K562 (cell line): ENCODE measurements at regions not wholly inside any gene's neighbourhood (a gene's known extent, or its start where the extent isn't known, plus 50 kb on each side); places are given as distances from the start of the nearest gene placed in this dataset.

Source experiments
- ATAC-seq: fragments of 200-7000 bp; cut with Tn5 transposase; 3 replicates; pipeline ENCODE4 v1.9.1; 2020; ENCODE audit warnings: moderate library complexity
- BruUV-seq: library from RNA; stranded (reverse); fragments of 400-500 nt; replicated peaks from 2 replicates; lab custom pipeline; 2021; lab: Mats Ljungman, UMichigan
- CTCF ChIA-PET: fragments of 300-600 bp; formaldehyde crosslinking; extraction: SDS; loops from one replicate; lab custom pipeline; 2021; ENCODE audit warnings: low intra/inter-chr PET ratio; lab: Yijun Ruan, JAX
- POLR2A ChIA-PET: fragments of 300-600, 350-650 bp; sonication (Branson Sonifier 250); formaldehyde crosslinking; extraction: SDS; loops from one replicate; lab custom pipeline; 2021; ENCODE audit warnings: antibody characterized with exemption, inconsistent platforms; lab: Yijun Ruan, JAX
- DNase-seq, 4 experiments: peaks; one replicate each; pipeline versions ENCODE4 v3.0.0 to v3.0.0-alpha.2; 2011 to 2018; ENCODE audit warnings: low spot score in 3 of 4, mixed read lengths in 3 of 4; ENCODE audit errors: extremely low read depth in 1 of 4
- FAIRE-seq: peaks from 2 replicates; lab custom pipeline; 2011; peaks lifted over from hg19 to GRCh38; lab: Jason Lieb, UNC
- H2AFZ ChIP-seq: 2 replicates; pipeline ENCODE4 v1.6.0; 2011; ENCODE audit warnings: low read depth, low read length, control low read depth, inconsistent platforms
- H3K27ac ChIP-seq: fragments of 200-600 bp; 3 replicates; pipeline ENCODE4 v1.8.0; 2011; ENCODE audit warnings: low read depth, mild to moderate bottlenecking, control low read depth, inconsistent platforms, low read length, moderate library complexity, mixed read lengths; ENCODE audit errors: extremely low read depth
- H3K27me3 ChIP-seq, 2 experiments: fragments of 300-600 bp in 1 of 2; 2 replicates in 1 of 2; 3 replicates in 1 of 2; pipeline versions ENCODE4 v1.6.0 to v1.8.0; 2011; ENCODE audit warnings: inconsistent platforms in 2 of 2, low read length in 2 of 2, mild to moderate bottlenecking in 1 of 2, mixed read lengths in 1 of 2, moderate library complexity in 1 of 2; ENCODE audit not compliant: control insufficient read depth in 2 of 2, insufficient read depth in 2 of 2
- H3K36me3 ChIP-seq: fragments of 300-600 bp; 3 replicates; pipeline ENCODE4 v1.8.0; 2011; ENCODE audit warnings: mild to moderate bottlenecking, low read length, inconsistent platforms; ENCODE audit not compliant: control insufficient read depth, insufficient read depth
- H3K4me1 ChIP-seq, 2 experiments: fragments of 200-600 bp in 1 of 2; replicated peaks in 1 of 2; 2 replicates in 1 of 2; 3 replicates in 1 of 2; pipeline versions ENCODE4 v1.5.1 to v1.8.0; 2011; ENCODE audit warnings: inconsistent platforms in 2 of 2, low read length in 2 of 2, mild to moderate bottlenecking in 1 of 2, mixed read lengths in 1 of 2, moderate library complexity in 1 of 2; ENCODE audit not compliant: control insufficient read depth in 2 of 2, insufficient read depth in 2 of 2
- H3K4me2 ChIP-seq: 2 replicates; pipeline ENCODE4 v1.6.1; 2011; ENCODE audit warnings: low read length, control low read depth, inconsistent platforms, mixed read lengths; ENCODE audit not compliant: insufficient read depth
- H3K4me3 ChIP-seq: fragments of 200-600 bp; sonication (generic), shearing (Covaris generic); 2 replicates; pipeline ENCODE4 v1.5.1; 2016; ENCODE audit warnings: control low read depth, inconsistent platforms
- H3K79me2 ChIP-seq: fragments of 200-600 bp; 3 replicates; pipeline ENCODE4 v1.8.0; 2011; ENCODE audit warnings: low read length, inconsistent platforms; ENCODE audit not compliant: control insufficient read depth, insufficient read depth
- H3K9ac ChIP-seq, 2 experiments: 2 replicates each; pipeline versions ENCODE4 v1.6.0 to v1.6.1; 2011; ENCODE audit warnings: low read depth in 2 of 2, low read length in 2 of 2, control low read depth in 1 of 2, inconsistent platforms in 1 of 2, mild to moderate bottlenecking in 1 of 2, mixed read lengths in 1 of 2; ENCODE audit not compliant: insufficient read depth in 1 of 2
- H3K9me1 ChIP-seq: one replicate; pipeline ENCODE4 v1.6.0; 2011; ENCODE audit warnings: inconsistent platforms, mild to moderate bottlenecking, low read length, moderate library complexity; ENCODE audit not compliant: control insufficient read depth, insufficient read depth
- H3K9me3 ChIP-seq: replicated peaks from 2 replicates; pipeline ENCODE4 v1.5.1; 2011; ENCODE audit warnings: low read depth, low read length, inconsistent platforms; ENCODE audit not compliant: control insufficient read depth, insufficient read depth
- H4K20me1 ChIP-seq: replicated peaks from 2 replicates; pipeline ENCODE4 v1.6.1; 2011; ENCODE audit warnings: low read length, inconsistent platforms, mixed read lengths; ENCODE audit not compliant: control insufficient read depth, insufficient read depth
- ASH1L ChIP-seq: fragments of 450-650 bp; IDR thresholded peaks from 2 replicates; pipeline ENCODE4 v1.6.1; 2018; ENCODE audit warnings: borderline replicate concordance, mild to moderate bottlenecking, low read depth; ENCODE audit not compliant: partially characterized antibody
- BDP1 ChIP-seq: IDR thresholded peaks from 3 replicates; pipeline ENCODE4 v1.6.1; 2011; ENCODE audit not compliant: insufficient read length, insufficient read depth
- COPS2 ChIP-seq: fragments of 450-650 bp; conservative IDR thresholded peaks from 2 replicates; pipeline ENCODE4 v1.6.1; 2016; ENCODE audit warnings: mild to moderate bottlenecking, moderate library complexity
- L3MBTL2 ChIP-seq: fragments of 450-650 bp; IDR thresholded peaks from 2 replicates; pipeline ENCODE4 v1.6.1; 2016; ENCODE audit warnings: mild to moderate bottlenecking, moderate library complexity
- MBD1 ChIP-seq: fragments of 250-450 bp; sonication (Bioruptor Pico); IDR thresholded peaks from 2 replicates; pipeline ENCODE4 v1.8.0; 2022; ENCODE audit warnings: inconsistent platforms
- MCM2 ChIP-seq: fragments of 450-650 bp; IDR thresholded peaks from 2 replicates; pipeline ENCODE4 v1.6.1; 2017; ENCODE audit warnings: low read depth, mild to moderate bottlenecking
- NELFE ChIP-seq: IDR thresholded peaks from 2 replicates; pipeline ENCODE4 v1.6.1; 2011; ENCODE audit warnings: mild to moderate bottlenecking; ENCODE audit not compliant: insufficient read depth, insufficient read length
- PML ChIP-seq: IDR thresholded peaks from 2 replicates; pipeline ENCODE4 v1.6.1; 2012; ENCODE audit warnings: low read length, inconsistent platforms
- PTRF ChIP-seq: fragments of 450-650 bp; IDR thresholded peaks from 2 replicates; pipeline ENCODE4 v1.6.1; 2016; ENCODE audit warnings: mild to moderate bottlenecking, missing genetic modification characterization, missing compliant biosample characterization
- SRSF9 ChIP-seq: fragments of 200-400 bp; formaldehyde crosslinking; IDR thresholded peaks from 2 replicates; pipeline ENCODE4 v1.6.1; 2017; ENCODE audit warnings: low read depth, low read length, borderline replicate concordance
- ZBTB1 ChIP-seq: sonication (generic); formaldehyde crosslinking; IDR thresholded peaks from 2 replicates; pipeline ENCODE4 v1.8.1; 2023; ENCODE audit warnings: missing genetic modification reagents, low read depth, mild to moderate bottlenecking, borderline replicate concordance
- ZBTB7A ChIP-seq: IDR thresholded peaks from 2 replicates; pipeline ENCODE4 v1.6.1; 2011; ENCODE audit warnings: low read depth, mild to moderate bottlenecking, low read length, moderate library complexity, borderline replicate concordance; ENCODE audit not compliant: control insufficient read depth
- ZC3H8 ChIP-seq: fragments of 450-650 bp; IDR thresholded peaks from 2 replicates; pipeline ENCODE4 v1.6.1; 2017
- ZEB2 ChIP-seq: fragments of 450-650 bp; IDR thresholded peaks from 2 replicates; pipeline ENCODE4 v1.6.1; 2016
- ZNF253 ChIP-seq: fragments of 250-450 bp; sonication (Bioruptor Pico); conservative IDR thresholded peaks from 2 replicates; pipeline ENCODE4 v1.6.1; 2021; ENCODE audit warnings: mild to moderate bottlenecking
- ZNF589 ChIP-seq: fragments of 200-800 bp; sonication (Bioruptor generic); IDR thresholded peaks from 2 replicates; pipeline ENCODE4 v1.6.1; 2016; ENCODE audit warnings: low read depth, missing genetic modification characterization, missing compliant biosample characterization
- ZNF644 ChIP-seq: fragments of 200-800 bp; sonication (Bioruptor generic); IDR thresholded peaks from 2 replicates; pipeline ENCODE4 v1.6.1; 2016; ENCODE audit warnings: low read depth, missing genetic modification characterization, missing compliant biosample characterization
- WGBS: fragments of 100-300 bp; shearing (Covaris generic); methylation state at CpG from one replicate; pipeline ENCODE4 v1.1.6; 2016; ENCODE audit warnings: low coverage, mixed read lengths; ENCODE audit not compliant: insufficient coverage; ENCODE audit errors: missing lambda C conversion rate; 5-methylcytosine and 5-hydroxymethylcytosine counted together
- in situ Hi-C: fragments of 300-500 bp; cut with MboI; formaldehyde crosslinking; loops from 4 replicates; pipeline ENCODE4 v1.15.0; 2018; ENCODE audit warnings: inconsistent platforms, mixed read lengths
- intact Hi-C: fragments of 100-400 bp; cut with micrococcal nuclease; formaldehyde crosslinking; loops from 2 replicates; pipeline ENCODE4 v1.14.2; 2022

DNA sequence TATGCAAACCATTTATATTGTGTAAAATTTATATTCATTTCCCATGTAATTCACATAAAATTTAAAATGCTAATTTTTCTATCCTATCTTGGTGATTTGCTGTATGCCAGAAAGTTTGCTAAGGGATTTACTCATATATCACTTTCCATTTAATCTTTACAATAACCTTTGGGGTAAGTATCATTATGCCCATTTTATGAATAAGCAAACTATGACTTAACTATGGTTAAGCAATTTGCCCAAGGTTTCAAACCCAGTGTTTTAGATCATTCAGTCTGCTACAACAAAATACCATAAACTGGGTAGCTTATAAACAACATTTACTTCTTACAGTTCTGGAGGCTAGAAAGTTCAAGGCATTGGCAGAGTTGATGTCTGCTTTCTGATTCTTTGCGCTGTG, 246.4 kb upstream of the TMEM161B start:
- H3K36me3 ChIP-seq: no peaks in the 10 kb centered on the region
- ATAC-seq (no peak), DNase-seq (no peak), FAIRE-seq (no peak)
- no peak overlapping the region for H3K4me2 ChIP-seq
- POLR2A ChIA-PET: no interaction called here
- in situ Hi-C loops: no loop called here
- intact Hi-C loops: no loop called here
- CTCF ChIA-PET: no interaction called here
- H4K20me1 ChIP-seq: no peaks in the 10 kb centered on the region
- H2AFZ ChIP-seq: no peak overlapping the region
- H3K27ac ChIP-seq: no peak overlapping the region
- H3K79me2 ChIP-seq: no peaks in the 10 kb centered on the region
- no peaks in the 10 kb centered on the region for H3K27me3 ChIP-seq
- no peak overlapping the region for H3K9ac ChIP-seq
- WGBS: 0% methylated on average over 1 of the region's 1 CpG
- no peaks in the 10 kb centered on the region for H3K9me1 ChIP-seq
- no peaks in the 10 kb centered on the region for H3K4me1 ChIP-seq
- TF ChIP-seq MCM2 (no peak), PML (no peak), ZNF253 (CRISPR knock-in tag) (no peak), SRSF9 (no peak), L3MBTL2 (no peak), ZBTB7A (no peak), MBD1 (no peak), ZC3H8 (no peak), COPS2 (no peak), ZNF644 (tag) (no peak), ZNF589 (CRISPR knock-in tag) (no peak), ZBTB1 (CRISPR knock-in tag) (no peak), BDP1 (no peak), ASH1L (no peak), ZEB2 (no peak), PTRF (no peak), NELFE (no peak)
- TF ChIP-seq, all 486 proteins: peak for 0
- Histone ChIP-seq H3K9me3 (no peaks in the 10 kb centered on the region), H3K4me3 (no peak overlapping the region)
- no TSS peak for BruUV-seq
